Activated T-cell treated with anti-CD3 and anti-CD28 coated beads for 48 hours (primary cell): ENCODE measurements at regions not wholly inside any gene's neighbourhood (a gene's known extent, or its start where the extent isn't known, plus 50 kb on each side); places are given as distances from the start of the nearest gene placed in this dataset.
"Not testable (repeated sequence)": the region's sequence is repeated elsewhere in the genome, so short reads cannot be mapped to it uniquely, and the experiment has no call there.

Experiments
- DNase-seq: peaks from one replicate; pipeline ENCODE4 v3.0.0-alpha.2; 2020; ENCODE audit warnings: low read depth

GRCh38 chr14:84084056-84084630 is 1445.8 kb upstream of the FLRT2 start:
- no peak for DNase-seq

- DNase-seq: no peak
These were observed 1444.5 kb upstream of the FLRT2 start for GRCh38 chr14:84085493-84085892.

GRCh38 chr14:84086714-84087113 is 1443.2 kb upstream of the FLRT2 start:
- DNase-seq: no peak

GRCh38 chr14:84087986-84088531 is 1441.9 kb upstream of the FLRT2 start:
- no peak for DNase-seq

GRCh38 chr14:84090837-84091236 is 1439.1 kb upstream of the FLRT2 start:
- no peak for DNase-seq

- no peak for DNase-seq
These were observed 1434.3 kb upstream of the FLRT2 start for GRCh38 chr14:84095681-84096080.

GRCh38 chr14:84098261-84098660 is 1431.7 kb upstream of the FLRT2 start:
- DNase-seq: no peak

GRCh38 chr14:84099560-84099959 is 1430.4 kb upstream of the FLRT2 start:
- not testable (repeated sequence) for DNase-seq

GRCh38 chr14:84107835-84108343 is 1422.1 kb upstream of the FLRT2 start:
- no peak for DNase-seq

GRCh38 chr14:84108746-84109457 is 1421.0 kb upstream of the FLRT2 start:
- no peak for DNase-seq

- no peak for DNase-seq
These were observed 1417.4 kb upstream of the FLRT2 start for GRCh38 chr14:84112589-84112988.

- no peak for DNase-seq
These were observed 1404.3 kb upstream of the FLRT2 start for GRCh38 chr14:84125676-84126075.

- DNase-seq: no peak
These were observed 1402.4 kb upstream of the FLRT2 start for GRCh38 chr14:84127495-84127894.

GRCh38 chr14:84128050-84128449 is 1401.9 kb upstream of the FLRT2 start:
- DNase-seq: no peak

- DNase-seq: no peak
These were observed 1400.9 kb upstream of the FLRT2 start for GRCh38 chr14:84129007-84129406.

- DNase-seq: no peak
These were observed 1400.0 kb upstream of the FLRT2 start for GRCh38 chr14:84129941-84130340.

GRCh38 chr14:84131924-84132323 is 1398.0 kb upstream of the FLRT2 start:
- DNase-seq: no peak

GRCh38 chr14:84144166-84144565 is 1385.8 kb upstream of the FLRT2 start:
- DNase-seq: no peak

GRCh38 chr14:84152452-84152851 is 1377.5 kb upstream of the FLRT2 start:
- DNase-seq: no peak

GRCh38 chr14:84162633-84163032 is 1367.3 kb upstream of the FLRT2 start:
- no peak for DNase-seq

GRCh38 chr14:84167026-84167425 is 1362.9 kb upstream of the FLRT2 start:
- no peak for DNase-seq

- no peak for DNase-seq
These were observed 1349.6 kb upstream of the FLRT2 start for GRCh38 chr14:84180336-84180735.

GRCh38 chr14:84181072-84181471 is 1348.9 kb upstream of the FLRT2 start:
- no peak for DNase-seq

GRCh38 chr14:84195514-84195913 is 1334.4 kb upstream of the FLRT2 start:
- no peak for DNase-seq
